Neural cell (in vitro differentiated cells): ENCODE measurements at regions not wholly inside any gene's neighbourhood (a gene's known extent, or its start where the extent isn't known, plus 50 kb on each side); places are given as distances from the start of the nearest gene placed in this dataset.

ENCODE experiments used
- H2AFZ ChIP-seq: fragments of 200-600, 300-800 bp; sonication (generic), shearing (Covaris generic); 2 replicates; pipeline ENCODE4 v1.6.0; 2014; ENCODE audit warnings: low read depth, mild to moderate bottlenecking, antibody characterized with exemption, low read length, moderate library complexity
- H3F3A ChIP-seq: fragments of 200-600 bp; shearing (Covaris generic); 2 replicates; pipeline ENCODE4 v1.6.1; 2016; ENCODE audit warnings: mild to moderate bottlenecking, moderate library complexity, mixed read lengths, antibody characterized with exemption, low read length; ENCODE audit not compliant: insufficient read depth, poor library complexity, severe bottlenecking
- H3K27ac ChIP-seq: fragments of 200-600, 300-800 bp; sonication (generic), shearing (Covaris generic); 2 replicates; pipeline ENCODE4 v1.5.1; 2014; ENCODE audit warnings: mild to moderate bottlenecking, low read length, moderate library complexity
- H3K27me3 ChIP-seq: fragments of 300-800, 200-600 bp; sonication (generic), shearing (Covaris generic); 2 replicates; pipeline ENCODE4 v1.6.0; 2014; ENCODE audit warnings: mild to moderate bottlenecking, low read depth, low read length, moderate library complexity; ENCODE audit not compliant: insufficient read depth
- H3K36me3 ChIP-seq: fragments of 300-800, 200-600 bp; sonication (generic), shearing (Covaris generic); 2 replicates; pipeline ENCODE4 v1.5.1; 2014; ENCODE audit warnings: mild to moderate bottlenecking, antibody characterized with exemption, low read length, moderate library complexity; ENCODE audit not compliant: insufficient read depth
- H3K4me2 ChIP-seq: fragments of 300-800, 200-600 bp; sonication (generic), shearing (Covaris generic); 2 replicates; pipeline ENCODE4 v1.6.0; 2014; ENCODE audit warnings: mild to moderate bottlenecking, low read length
- H3K4me3 ChIP-seq: fragments of 300-800, 200-600 bp; sonication (generic), shearing (Covaris generic); 2 replicates; pipeline ENCODE4 v1.5.1; 2014; ENCODE audit warnings: mild to moderate bottlenecking, low read length, moderate library complexity
- H3K79me2 ChIP-seq: fragments of 200-600 bp; shearing (Covaris generic); replicated peaks from 2 replicates; pipeline ENCODE4 v1.6.0; 2014; ENCODE audit warnings: mild to moderate bottlenecking, low read length, moderate library complexity; ENCODE audit not compliant: insufficient read depth
- H3K9ac ChIP-seq: fragments of 300-800, 200-600 bp; sonication (generic), shearing (Covaris generic); 2 replicates; pipeline ENCODE4 v1.6.1; 2016; ENCODE audit warnings: mild to moderate bottlenecking, low read length, mixed read lengths
- H3K9me2 ChIP-seq: fragments of 200-600 bp; shearing (Covaris generic); 2 replicates; pipeline ENCODE4 v1.6.1; 2016; ENCODE audit warnings: mild to moderate bottlenecking, low read length, mixed read lengths; ENCODE audit not compliant: insufficient read depth
- H3K9me3 ChIP-seq: fragments of 200-600, 300-800 bp; sonication (generic), shearing (Covaris generic); 2 replicates; pipeline ENCODE4 v1.6.1; 2016; ENCODE audit warnings: mild to moderate bottlenecking, mixed run types, low read length, moderate library complexity, mixed read lengths
- H4K20me1 ChIP-seq: fragments of 200-600 bp; shearing (Covaris generic); 2 replicates; pipeline ENCODE4 v1.6.1; 2016; ENCODE audit warnings: mild to moderate bottlenecking, mixed run types; ENCODE audit not compliant: insufficient read depth
- CTCF ChIP-seq: fragments of 450-650 bp; IDR thresholded peaks from 2 replicates; pipeline ENCODE4 v1.5.1; 2014; ENCODE audit warnings: antibody characterized with exemption, mild to moderate bottlenecking, moderate library complexity; ENCODE audit not compliant: poor library complexity, severe bottlenecking
- EP300 ChIP-seq: fragments of 450-650 bp; conservative IDR thresholded peaks from 2 replicates; pipeline ENCODE4 v1.6.1; 2014; ENCODE audit warnings: antibody characterized with exemption, mild to moderate bottlenecking, moderate library complexity; ENCODE audit not compliant: poor library complexity, severe bottlenecking
- EZH2 ChIP-seq: fragments of 200-600, 300-800 bp; shearing (Covaris generic), sonication (generic); IDR thresholded peaks from 2 replicates; pipeline ENCODE4 v1.6.1; 2014; ENCODE audit warnings: antibody characterized with exemption, low read length, borderline replicate concordance, mild to moderate bottlenecking; ENCODE audit not compliant: insufficient read depth, poor library complexity, severe bottlenecking
- MXI1 ChIP-seq: fragments of 450-650 bp; conservative IDR thresholded peaks from 2 replicates; pipeline ENCODE4 v1.6.1; 2014; ENCODE audit warnings: antibody characterized with exemption, mild to moderate bottlenecking; ENCODE audit not compliant: poor library complexity, severe bottlenecking
- POLR2AphosphoS5 ChIP-seq: IDR thresholded peaks from 2 replicates; pipeline ENCODE4 v1.6.1; 2012
- RAD21 ChIP-seq: fragments of 450-650 bp; conservative IDR thresholded peaks from 2 replicates; pipeline ENCODE4 v1.6.1; 2014; ENCODE audit warnings: antibody characterized with exemption, mild to moderate bottlenecking, moderate library complexity
- REST ChIP-seq: IDR thresholded peaks from 2 replicates; pipeline ENCODE4 v1.6.1; 2012; ENCODE audit warnings: borderline replicate concordance
- SMC3 ChIP-seq: fragments of 450-650 bp; conservative IDR thresholded peaks from 2 replicates; pipeline ENCODE4 v1.6.1; 2014; ENCODE audit warnings: antibody characterized with exemption, mild to moderate bottlenecking, moderate library complexity; ENCODE audit not compliant: poor library complexity
- TAF1 ChIP-seq: IDR thresholded peaks from 2 replicates; pipeline ENCODE4 v1.6.1; 2012; ENCODE audit warnings: low read depth

GRCh38 chr7:131747658-131748232, 191.3 kb upstream of the PODXL start:
- TF ChIP-seq POLR2AphosphoS5: no peak
- TF ChIP-seq MXI1: no peak
- TF ChIP-seq REST: no peak
- no peak for TF ChIP-seq EZH2
- TF ChIP-seq RAD21: no peak
- TF ChIP-seq EP300: no peak
- no peak for TF ChIP-seq SMC3
- no peak for TF ChIP-seq TAF1
- TF ChIP-seq CTCF: no peak
- Histone ChIP-seq H4K20me1 (no peaks in the 10 kb centered on the region), H3K27me3 (no peaks in the 10 kb centered on the region), H3K4me2 (no peak overlapping the region), H3K9me3 (no peaks in the 10 kb centered on the region), H3K79me2 (no peaks in the 10 kb centered on the region), H3K4me3 (no peak overlapping the region), H3K9me2 (no peaks in the 10 kb centered on the region), H3K27ac (no peak overlapping the region), H2AFZ (peak overlapping the region; percentile 29), H3K36me3 (no peaks in the 10 kb centered on the region), H3F3A (no peaks in the 10 kb centered on the region), H3K9ac (no peak overlapping the region)

GRCh38 chr7:131745390-131746248, 189.2 kb upstream of the PODXL start:
- TF ChIP-seq SMC3 (no peak), REST (peak; percentile 65)
- no peaks in the 10 kb centered on the region for H3K9me3 ChIP-seq

More at GRCh38 chr7:131745390-131746248, 189.2 kb upstream of the PODXL start:
- Histone ChIP-seq H3K9ac (no peak overlapping the region), H3F3A (no peaks in the 10 kb centered on the region), H3K9me2 (no peaks in the 10 kb centered on the region), H3K36me3 (no peaks in the 10 kb centered on the region), H3K27me3 (no peaks in the 10 kb centered on the region), H3K79me2 (no peaks in the 10 kb centered on the region), H3K4me3 (no peak overlapping the region), H3K4me2 (no peak overlapping the region), H2AFZ (no peak overlapping the region), H3K27ac (no peak overlapping the region), H4K20me1 (no peaks in the 10 kb centered on the region)
